Neuronal stem cell (in vitro differentiated cells): ENCODE measurements at regions not wholly inside any gene's neighbourhood (a gene's known extent, or its start where the extent isn't known, plus 50 kb on each side); places are given as distances from the start of the nearest gene placed in this dataset.
"Not testable (repeated sequence)": the region's sequence is repeated elsewhere in the genome, so short reads cannot be mapped to it uniquely, and the experiment has no call there.

Experiments
- DNase-seq: peaks from one replicate; pipeline ENCODE4 v3.0.0-alpha.2; 2013; ENCODE audit warnings: low spot score
- H2AFZ ChIP-seq: one replicate; pipeline ENCODE4 v1.6.1; 2013; ENCODE audit warnings: mild to moderate bottlenecking, low read length, inconsistent platforms
- H2AK5ac ChIP-seq: 2 replicates; pipeline ENCODE4 v1.6.1; 2013; ENCODE audit warnings: low read depth, mild to moderate bottlenecking, inconsistent platforms, low read length, moderate library complexity, mixed read lengths
- H2BK120ac ChIP-seq: 2 replicates; pipeline ENCODE4 v1.6.1; 2013; ENCODE audit warnings: low read depth, mild to moderate bottlenecking, inconsistent platforms, low read length, moderate library complexity, mixed read lengths
- H2BK12ac ChIP-seq: one replicate; pipeline ENCODE4 v1.6.1; 2013; ENCODE audit warnings: low read length, inconsistent platforms
- H2BK15ac ChIP-seq: 2 replicates; pipeline ENCODE4 v1.6.1; 2013; ENCODE audit warnings: mild to moderate bottlenecking, low read length, inconsistent platforms, mixed read lengths
- H2BK5ac ChIP-seq: one replicate; pipeline ENCODE4 v1.6.1; 2013; ENCODE audit warnings: inconsistent platforms, mild to moderate bottlenecking, low read length, moderate library complexity
- H3K14ac ChIP-seq: one replicate; pipeline ENCODE4 v1.6.1; 2013; ENCODE audit warnings: low read length, inconsistent platforms
- H3K18ac ChIP-seq: 2 replicates; pipeline ENCODE4 v1.6.1; 2013; ENCODE audit warnings: low read length, inconsistent platforms
- H3K23ac ChIP-seq: 2 replicates; pipeline ENCODE4 v1.6.1; 2013; ENCODE audit warnings: low read depth, mild to moderate bottlenecking, mixed read lengths, low read length, inconsistent platforms; ENCODE audit not compliant: poor library complexity
- H3K27ac ChIP-seq: replicated peaks from 3 replicates; pipeline ENCODE4 v1.5.1; 2013; ENCODE audit warnings: low read length, inconsistent platforms
- H3K27me3 ChIP-seq, 3 experiments: 2 replicates each; pipeline ENCODE4 v1.6.1; 2013; ENCODE audit warnings: low read length in 3 of 3, mild to moderate bottlenecking in 2 of 3, inconsistent platforms in 1 of 3, low read depth in 1 of 3, mixed read lengths in 1 of 3, moderate library complexity in 1 of 3; ENCODE audit not compliant: control insufficient read depth in 3 of 3, insufficient read depth in 3 of 3
- H3K36me3 ChIP-seq, 2 donors: replicated peaks in 1 of 2; 2 replicates each; pipeline ENCODE4 v1.6.1; 2013; ENCODE audit warnings: low read length in 2 of 2; ENCODE audit not compliant: control insufficient read depth in 2 of 2, insufficient read depth in 2 of 2
- H3K4ac ChIP-seq: 2 replicates; pipeline ENCODE4 v1.6.1; 2013; ENCODE audit warnings: inconsistent platforms, mild to moderate bottlenecking, low read length, moderate library complexity
- H3K4me1 ChIP-seq, 2 donors: 1 replicate in 1 of 2; 2 replicates in 1 of 2; pipeline ENCODE4 v1.6.1; 2013; ENCODE audit warnings: low read length in 2 of 2, low read depth in 1 of 2; ENCODE audit not compliant: control insufficient read depth in 2 of 2, insufficient read depth in 1 of 2
- H3K4me2 ChIP-seq: one replicate; pipeline ENCODE4 v1.6.1; 2013; ENCODE audit warnings: mild to moderate bottlenecking, low read length, inconsistent platforms; ENCODE audit not compliant: insufficient read depth, poor library complexity, severe bottlenecking
- H3K4me3 ChIP-seq, 2 donors: 2 replicates each; pipeline ENCODE4 v1.5.1; 2013; ENCODE audit warnings: low read length in 2 of 2, mild to moderate bottlenecking in 2 of 2, inconsistent platforms in 1 of 2, moderate library complexity in 1 of 2
- H3K79me1 ChIP-seq: one replicate; pipeline ENCODE4 v1.6.1; 2013; ENCODE audit warnings: low read depth, mild to moderate bottlenecking, inconsistent platforms, low read length, moderate library complexity
- H3K9ac ChIP-seq: one replicate; pipeline ENCODE4 v1.6.1; 2013; ENCODE audit warnings: mild to moderate bottlenecking, low read depth, low read length, inconsistent platforms; ENCODE audit not compliant: poor library complexity
- H3K9me3 ChIP-seq, 2 donors: replicated peaks in 1 of 2; 2 replicates each; pipeline versions ENCODE3 to v1.6.1; 2013; ENCODE audit warnings: low read length in 2 of 2, mild to moderate bottlenecking in 2 of 2, inconsistent platforms in 1 of 2, low read depth in 1 of 2, mixed read lengths in 1 of 2, moderate library complexity in 1 of 2; ENCODE audit not compliant: control insufficient read depth in 2 of 2, insufficient read depth in 1 of 2
- H4K8ac ChIP-seq: one replicate; pipeline ENCODE4 v1.6.1; 2013; ENCODE audit warnings: low read depth, mild to moderate bottlenecking, inconsistent platforms, low read length, moderate library complexity
- H4K91ac ChIP-seq: one replicate; pipeline ENCODE4 v1.6.1; 2013; ENCODE audit warnings: low read length, low read depth, mild to moderate bottlenecking, inconsistent platforms; ENCODE audit not compliant: poor library complexity
- WGBS, 2 donors: extraction: QIAGEN DNeasy Blood & Tissue Kit; methylation state at CpG; one replicate each; pipeline ENCODE4 v1.1.7; 2013; ENCODE audit warnings: missing lambda C conversion rate in 2 of 2, mixed read lengths in 1 of 2; ENCODE audit not compliant: insufficient read length in 2 of 2, insufficient replicate concordance in 1 of 2; ENCODE audit errors: extremely low coverage in 2 of 2; 5-methylcytosine and 5-hydroxymethylcytosine counted together

DNA sequence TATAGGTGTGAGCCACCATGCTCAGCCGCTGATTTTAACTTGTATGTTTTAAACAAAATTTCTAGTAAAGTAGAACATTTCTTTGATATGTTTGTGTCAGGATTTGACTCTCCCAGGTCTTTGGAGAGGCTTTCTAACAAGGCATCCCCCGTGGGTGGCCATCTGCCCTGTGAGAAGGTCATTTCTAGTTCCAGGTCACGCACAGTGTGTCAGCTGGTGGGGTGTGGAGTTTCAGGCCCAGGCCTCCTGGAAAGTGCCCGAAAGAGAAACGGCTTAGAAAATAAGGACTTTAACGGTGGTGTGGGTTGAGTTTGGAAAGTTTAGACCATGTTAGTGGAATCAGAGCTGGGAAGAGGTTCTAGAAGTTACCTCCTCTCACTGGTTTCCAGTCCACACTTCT, 61.0 kb downstream of the SPDYE17 start:
- H2AFZ ChIP-seq, H3K79me1 ChIP-seq, H3K9ac ChIP-seq, DNase-seq, H3K23ac ChIP-seq, H4K8ac ChIP-seq, H4K91ac ChIP-seq, H2AK5ac ChIP-seq, H2BK15ac ChIP-seq, H3K9me3 ChIP-seq, H2BK5ac ChIP-seq, H3K18ac ChIP-seq, H3K27ac ChIP-seq, H3K4me2 ChIP-seq, H3K4ac ChIP-seq, H3K4me1 ChIP-seq, H3K36me3 ChIP-seq, H2BK120ac ChIP-seq, H3K14ac ChIP-seq, H2BK12ac ChIP-seq, H3K4me3 ChIP-seq, H3K27me3 ChIP-seq: not testable (repeated sequence)
- no CpG with 5 or more reads among the region's 6 CpGs for WGBS, 2 donors

DNA sequence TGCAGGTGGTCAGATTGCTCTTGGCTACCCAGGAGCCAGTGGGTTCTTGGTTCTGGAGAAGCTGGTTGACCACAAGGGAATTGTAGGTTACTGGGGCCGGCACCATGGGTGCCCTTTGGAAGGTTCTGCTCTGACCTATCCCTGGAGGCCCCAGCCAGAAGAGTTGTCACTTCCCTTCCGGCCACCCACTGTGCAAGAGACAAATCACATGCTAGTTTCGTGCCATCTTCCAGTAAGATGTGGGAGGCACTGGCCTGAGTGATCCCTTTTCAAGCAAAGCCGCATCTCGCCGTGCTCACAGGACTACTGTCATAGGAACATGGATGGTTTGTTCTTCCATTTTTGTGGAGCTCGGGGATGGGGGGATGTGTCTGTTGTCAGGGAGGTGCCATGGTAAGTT, 62.3 kb downstream of the SPDYE17 start:
- not testable (repeated sequence) for H3K4me1 ChIP-seq, H2BK12ac ChIP-seq, H3K9me3 ChIP-seq, H3K4me2 ChIP-seq, DNase-seq, H3K23ac ChIP-seq, H2BK15ac ChIP-seq, H3K4ac ChIP-seq, H3K36me3 ChIP-seq, H3K14ac ChIP-seq, H3K27me3 ChIP-seq, H2AK5ac ChIP-seq, H2AFZ ChIP-seq, H2BK120ac ChIP-seq, H2BK5ac ChIP-seq, H3K4me3 ChIP-seq, H4K91ac ChIP-seq, H4K8ac ChIP-seq, H3K9ac ChIP-seq, H3K79me1 ChIP-seq, H3K27ac ChIP-seq, H3K18ac ChIP-seq
- no CpG with 5 or more reads among the region's 7 CpGs for WGBS, 2 donors

DNA sequence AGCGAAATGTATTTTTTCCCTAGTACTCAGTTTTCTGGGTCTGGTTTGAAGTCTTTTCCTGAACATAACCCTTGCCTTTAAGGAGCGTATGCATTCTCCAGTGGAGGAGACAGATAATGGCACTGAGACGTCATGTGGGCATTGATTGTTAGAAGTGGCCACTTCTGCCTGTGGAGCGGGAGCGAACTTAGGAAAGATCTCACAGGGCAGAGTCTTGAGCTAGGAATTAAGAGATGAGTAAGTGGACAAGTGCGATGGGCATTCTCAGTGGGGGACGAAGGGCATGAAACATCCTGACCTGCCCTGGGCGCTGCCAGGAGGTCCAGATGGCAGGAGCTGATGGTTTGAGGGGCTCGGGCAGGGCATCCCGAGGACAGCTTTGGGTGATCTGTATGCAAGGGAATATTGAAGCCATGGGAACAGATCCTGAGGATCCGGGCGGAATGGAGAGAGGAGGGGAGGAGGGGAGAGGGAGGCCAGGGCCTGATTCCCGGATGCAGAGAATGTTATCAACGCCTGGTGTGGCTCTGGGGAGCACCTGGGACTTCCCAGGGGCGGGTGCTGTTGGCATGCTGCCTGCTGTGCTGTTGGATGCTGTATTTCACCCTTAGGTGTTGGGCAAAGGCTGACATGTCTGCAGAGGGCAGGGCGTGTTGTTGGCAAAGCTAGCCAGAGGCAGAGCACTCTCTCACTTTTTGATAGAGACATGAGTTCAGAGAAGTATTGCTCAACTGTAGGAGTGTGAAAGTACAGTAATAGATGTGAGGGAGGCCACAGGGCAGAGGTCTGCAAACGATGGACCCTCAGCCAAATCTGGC, 66.2 kb downstream of the SPDYE17 start:
- H3K23ac ChIP-seq, H4K91ac ChIP-seq, H2BK15ac ChIP-seq, H3K4ac ChIP-seq, H3K79me1 ChIP-seq, H3K4me1 ChIP-seq, H3K9ac ChIP-seq, H2BK5ac ChIP-seq, DNase-seq, H2BK120ac ChIP-seq, H3K9me3 ChIP-seq, H2AFZ ChIP-seq, H3K27ac ChIP-seq, H3K27me3 ChIP-seq, H3K14ac ChIP-seq, H3K4me2 ChIP-seq, H4K8ac ChIP-seq, H2BK12ac ChIP-seq, H2AK5ac ChIP-seq, H3K18ac ChIP-seq, H3K4me3 ChIP-seq, H3K36me3 ChIP-seq: not testable (repeated sequence)
- WGBS, 2 donors = no CpG with 5 or more reads among the region's 17 CpGs

DNA sequence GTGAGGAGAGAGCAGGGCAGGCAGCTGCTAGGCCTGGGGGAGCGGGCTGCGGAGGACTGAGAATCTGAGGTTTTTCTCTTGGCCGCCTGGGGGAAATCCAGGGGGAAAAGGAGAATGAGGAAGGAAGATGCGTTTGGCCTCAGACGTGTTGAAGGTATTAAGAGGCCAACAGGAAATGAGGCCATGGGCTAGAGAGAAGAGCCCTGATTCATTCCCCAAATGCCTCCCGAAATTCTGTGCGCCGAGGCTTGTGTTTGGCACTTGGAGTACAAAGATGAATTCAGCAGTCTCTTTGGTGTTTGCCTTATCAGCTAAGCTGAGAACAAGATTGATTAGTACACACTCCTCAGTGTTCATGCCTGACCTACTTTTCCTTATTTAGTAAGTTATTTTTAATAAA, 68.1 kb downstream of the SPDYE17 start:
- not testable (repeated sequence) for H3K27ac ChIP-seq, H3K4me1 ChIP-seq, H3K9me3 ChIP-seq, H2AK5ac ChIP-seq, H2BK15ac ChIP-seq, H3K36me3 ChIP-seq, H3K4me2 ChIP-seq, H3K23ac ChIP-seq, H3K18ac ChIP-seq, H4K8ac ChIP-seq, H3K9ac ChIP-seq, H2BK120ac ChIP-seq, DNase-seq, H2BK12ac ChIP-seq, H2AFZ ChIP-seq, H3K27me3 ChIP-seq, H3K14ac ChIP-seq, H4K91ac ChIP-seq, H2BK5ac ChIP-seq, H3K4ac ChIP-seq, H3K79me1 ChIP-seq, H3K4me3 ChIP-seq
- no CpG with 5 or more reads among the region's 8 CpGs for WGBS, 2 donors
